ENCODE measurements at regions not wholly inside any gene's neighbourhood (a gene's known extent, or its start where the extent isn't known, plus 50 kb on each side); places are given as distances from the start of the nearest gene placed in this dataset.
"Not testable (repeated sequence)": the region's sequence is repeated elsewhere in the genome, so short reads cannot be mapped to it uniquely, and the experiment has no call there.

DNA sequence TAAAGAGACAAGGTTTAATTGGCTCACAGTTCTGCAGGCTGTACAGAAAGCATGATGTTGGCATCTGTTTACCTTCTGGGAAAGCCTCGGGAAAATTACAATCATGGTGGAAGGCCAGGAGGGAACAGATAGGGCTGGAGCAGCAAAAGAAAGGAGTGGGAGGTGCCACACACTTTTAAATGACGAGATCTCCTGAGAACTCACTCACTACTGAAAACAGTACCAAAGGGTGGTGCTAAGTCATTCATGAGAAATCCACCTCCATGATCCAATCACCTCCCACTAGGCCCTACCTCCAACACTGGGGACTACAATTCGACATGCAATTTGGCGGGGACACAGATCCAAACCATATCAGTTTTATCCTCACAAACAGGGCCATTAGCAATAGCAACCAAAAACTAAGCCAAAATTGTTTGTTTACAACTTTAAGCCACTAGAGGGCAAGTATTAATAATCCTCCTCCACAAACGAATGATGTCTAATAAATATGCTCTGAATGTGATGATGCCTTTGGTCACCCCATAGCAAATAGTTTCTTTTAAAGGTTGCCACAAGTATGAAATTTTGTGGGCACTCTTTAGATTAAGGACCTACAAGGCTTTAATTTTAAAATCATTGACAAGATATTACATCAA is 129.2 kb upstream of the NRBF2 start:
- in situ Hi-C loops (cut with MboI; ENCODE audit: low sequenced_read_pairs), result no loop called here

DNA sequence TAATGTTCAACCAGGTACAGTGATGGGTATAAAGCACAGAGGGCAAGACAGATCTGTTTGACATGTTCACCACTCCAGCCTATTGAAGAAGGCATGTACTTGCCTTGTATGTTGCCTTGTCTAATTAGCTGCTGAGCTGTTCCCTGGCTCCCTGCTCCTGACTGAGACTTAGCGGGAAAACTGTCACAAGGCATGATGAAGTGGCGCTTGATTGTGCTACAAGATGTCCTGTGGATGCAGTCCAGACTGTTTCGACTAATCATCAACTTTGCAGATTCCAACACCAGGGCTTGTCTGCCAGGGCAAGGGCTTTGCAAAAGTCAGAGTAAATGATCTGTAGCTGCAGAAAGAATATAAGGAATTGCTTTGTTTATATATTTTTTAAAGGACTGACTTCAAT is 136.2 kb upstream of the NRBF2 start:
- in situ Hi-C loops (cut with MboI; ENCODE audit: low sequenced_read_pairs), result no loop called here

DNA sequence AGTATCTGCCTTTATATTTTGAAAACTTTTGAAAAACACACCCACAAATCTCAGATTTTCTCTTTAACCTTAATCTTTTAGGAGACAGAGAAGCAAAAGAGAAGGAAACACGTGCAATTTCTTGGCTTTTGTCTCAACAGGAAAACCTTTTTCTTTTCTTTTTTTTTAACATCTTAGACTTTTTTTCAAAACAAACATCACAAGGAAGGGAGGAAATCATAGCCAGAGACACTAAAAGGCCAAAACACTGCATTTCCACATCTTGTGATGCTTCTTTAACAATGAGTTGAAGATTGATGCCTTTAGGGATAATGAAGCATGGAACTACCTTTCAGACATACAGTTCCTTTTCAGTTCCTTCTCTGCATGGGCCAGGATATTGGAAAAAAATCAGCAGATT is 136.6 kb upstream of the NRBF2 start:
- in situ Hi-C loops (cut with MboI; ENCODE audit: low sequenced_read_pairs), result no loop called here

GRCh38 chr10:62993121-62993520 is 140.0 kb upstream of the NRBF2 start:
- in situ Hi-C loops (cut with MboI; ENCODE audit: low sequenced_read_pairs), result no loop called here

GRCh38 chr10:62992145-62992721 is 140.9 kb upstream of the NRBF2 start:
- in situ Hi-C loops (cut with MboI; ENCODE audit: low sequenced_read_pairs), result no loop called here

- in situ Hi-C loops (cut with MboI; ENCODE audit: low sequenced_read_pairs), result no loop called here
Observed at GRCh38 chr10:62990126-62990525, 143.0 kb upstream of the NRBF2 start.

DNA sequence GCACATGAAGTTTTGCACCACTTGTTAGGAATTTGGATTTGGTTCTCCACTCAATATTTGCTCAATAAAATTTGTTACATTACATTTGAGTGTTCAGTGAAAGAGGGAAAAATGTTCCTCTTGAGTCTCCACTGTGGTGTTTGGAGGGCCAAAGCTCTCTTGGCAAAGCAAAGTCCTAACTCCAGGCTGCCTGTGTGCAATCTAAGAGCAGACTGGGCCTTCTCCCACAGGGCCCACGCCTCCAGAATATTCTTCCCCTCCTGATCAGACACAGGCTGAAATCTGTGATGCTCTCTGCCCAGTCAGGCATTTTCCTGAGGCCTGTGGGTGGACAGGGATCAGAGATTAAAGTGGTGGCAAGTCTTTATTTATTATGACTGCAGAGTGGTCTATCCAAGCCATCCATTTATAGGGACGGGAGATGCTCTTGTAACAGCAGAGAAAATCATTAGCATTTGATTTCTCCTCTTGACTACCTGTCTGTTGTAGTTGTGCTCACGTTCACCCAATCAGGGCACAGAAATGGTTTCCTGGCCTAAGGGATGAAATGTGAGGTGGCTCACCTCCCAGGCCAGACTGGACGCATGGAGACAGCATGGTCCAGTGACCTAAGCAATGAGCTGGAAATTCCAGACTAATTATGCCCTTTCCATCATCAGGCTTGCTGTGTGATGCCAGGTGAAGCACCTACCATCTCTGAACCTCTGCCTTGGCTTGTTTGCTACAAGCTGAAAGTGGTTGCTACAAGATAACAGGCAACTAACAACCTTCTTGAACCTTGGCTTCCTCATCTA is 147.1 kb upstream of the NRBF2 start:
- in situ Hi-C loops (cut with MboI; ENCODE audit: low sequenced_read_pairs), result no loop called here

DNA sequence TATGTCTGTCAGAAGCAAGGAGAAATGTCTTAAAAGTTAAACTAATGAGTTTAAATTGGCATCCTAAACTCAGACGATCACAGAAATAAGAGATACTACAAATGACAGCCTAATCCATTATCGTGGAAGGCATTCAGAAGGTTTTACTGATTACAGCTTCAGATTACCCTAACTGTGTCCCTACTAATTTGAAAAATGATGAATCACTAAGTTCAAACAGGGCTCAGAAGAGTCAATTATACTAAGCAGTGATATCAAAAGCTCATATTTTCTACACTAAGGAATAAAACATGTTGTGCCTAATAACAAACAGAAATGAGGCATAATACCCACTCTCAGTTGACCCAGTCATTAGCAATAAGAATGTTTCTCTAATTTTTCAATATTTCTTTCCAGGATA is 152.0 kb upstream of the NRBF2 start:
- in situ Hi-C loops (cut with MboI; ENCODE audit: low sequenced_read_pairs), result no loop called here

GRCh38 chr10:62980687-62981086 is 152.4 kb upstream of the NRBF2 start:
- in situ Hi-C loops (cut with MboI; ENCODE audit: low sequenced_read_pairs), result no loop called here

GRCh38 chr10:62979921-62980320 is 153.2 kb upstream of the NRBF2 start:
- in situ Hi-C loops (cut with MboI; ENCODE audit: low sequenced_read_pairs), result no loop called here

GRCh38 chr10:62978482-62978881 is 154.6 kb upstream of the NRBF2 start:
- in situ Hi-C loops (cut with MboI; ENCODE audit: low sequenced_read_pairs), result no loop called here

DNA sequence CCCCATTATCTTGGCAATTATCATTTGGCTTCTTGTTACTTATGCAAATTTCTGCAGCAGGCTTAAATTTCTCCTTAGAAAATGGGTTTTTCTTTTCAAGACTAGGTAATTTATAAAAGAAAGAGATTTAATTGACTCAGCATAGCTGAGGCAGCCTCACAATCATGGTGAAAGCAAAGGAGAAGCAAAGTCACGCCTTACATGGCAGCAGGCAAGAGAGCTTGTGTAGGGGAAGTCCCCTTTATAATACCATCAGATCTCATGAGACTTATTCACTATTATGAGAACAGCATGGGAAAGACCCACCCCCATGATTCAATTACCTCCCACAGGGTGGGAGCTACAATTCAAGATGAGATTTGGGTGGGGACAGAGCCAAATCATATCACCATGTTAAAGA is 158.3 kb upstream of the NRBF2 start:
- in situ Hi-C loops (cut with MboI; ENCODE audit: low sequenced_read_pairs), result not testable (repeated sequence)

- in situ Hi-C loops (cut with MboI; ENCODE audit: low sequenced_read_pairs), result no loop called here
Observed at GRCh38 chr10:62972103-62972502, 155.9 kb upstream of the EGR2 start.

GRCh38 chr10:62964026-62964425 is 147.9 kb upstream of the EGR2 start:
- in situ Hi-C loops (cut with MboI; ENCODE audit: low sequenced_read_pairs), result no loop called here

GRCh38 chr10:62961951-62962523 is 145.9 kb upstream of the EGR2 start:
- in situ Hi-C loops (cut with MboI; ENCODE audit: low sequenced_read_pairs), result no loop called here

GRCh38 chr10:62960416-62960815 is 144.2 kb upstream of the EGR2 start:
- in situ Hi-C loops (cut with MboI; ENCODE audit: low sequenced_read_pairs), result no loop called here

GRCh38 chr10:62959553-62959952 is 143.4 kb upstream of the EGR2 start:
- in situ Hi-C loops (cut with MboI; ENCODE audit: low sequenced_read_pairs), result no loop called here

DNA sequence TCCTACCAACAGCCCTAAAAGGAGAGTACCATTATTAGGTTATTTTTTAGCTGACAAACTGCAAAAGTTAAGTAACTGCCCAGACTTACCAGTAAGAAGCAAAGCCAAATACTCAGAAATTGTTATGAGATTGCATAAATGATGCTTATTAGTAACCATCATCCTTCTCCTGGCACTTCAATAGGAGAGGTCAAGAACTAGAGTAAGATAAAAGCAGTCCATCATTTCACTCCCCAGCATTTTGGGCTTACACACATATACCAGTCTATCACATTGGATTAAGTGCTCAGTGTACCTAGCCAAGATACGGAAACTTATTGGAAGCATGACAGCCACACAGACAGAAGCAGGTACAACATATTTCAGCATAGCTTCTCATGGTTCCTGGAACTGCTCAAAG is 142.8 kb upstream of the EGR2 start:
- in situ Hi-C loops (cut with MboI; ENCODE audit: low sequenced_read_pairs), result no loop called here

- in situ Hi-C loops (cut with MboI; ENCODE audit: low sequenced_read_pairs), result no loop called here
Observed at GRCh38 chr10:62946278-62946677, 130.1 kb upstream of the EGR2 start.

DNA sequence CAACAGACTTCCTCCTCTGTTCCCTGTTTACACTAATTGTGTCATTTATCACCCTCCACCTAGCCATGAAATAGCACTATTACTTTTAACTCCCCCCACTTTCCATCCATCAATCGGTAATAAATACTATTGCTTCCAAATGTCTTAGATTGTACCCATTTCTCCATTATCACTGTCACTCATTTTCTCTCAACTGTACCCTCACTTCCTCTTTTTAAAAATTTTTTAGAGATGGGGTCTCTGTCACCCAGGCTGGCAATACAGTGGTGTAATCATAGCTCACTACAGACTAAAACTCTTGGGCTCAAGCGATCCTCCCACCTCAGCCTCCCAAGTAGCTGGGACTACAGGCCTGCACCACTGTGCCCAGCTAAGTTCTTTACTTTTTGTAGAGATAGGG is 123.5 kb upstream of the EGR2 start:
- in situ Hi-C loops (cut with MboI; ENCODE audit: low sequenced_read_pairs), result no loop called here

- in situ Hi-C loops (cut with MboI; ENCODE audit: low sequenced_read_pairs), result no loop called here
Observed at GRCh38 chr10:62938672-62939071, 122.5 kb upstream of the EGR2 start.

DNA sequence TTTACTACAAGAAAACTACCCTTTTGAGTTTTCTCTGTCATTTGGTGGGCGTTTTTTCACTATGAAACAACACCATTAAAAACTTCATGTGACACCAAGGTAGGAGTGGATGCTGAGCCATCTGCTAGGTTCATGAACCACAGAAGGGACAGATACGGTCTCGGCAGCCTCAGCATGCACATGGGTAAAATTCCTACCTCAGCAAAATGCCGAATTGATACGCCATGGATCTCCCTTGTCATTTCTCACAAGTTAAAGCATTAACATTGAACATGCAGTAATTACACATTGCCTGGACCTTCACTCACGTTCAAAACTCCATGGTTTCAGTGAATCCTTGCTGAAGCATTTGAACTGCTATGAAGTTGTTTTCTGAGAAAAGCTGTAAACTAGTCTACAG is 121.5 kb upstream of the EGR2 start:
- in situ Hi-C loops (cut with MboI; ENCODE audit: low sequenced_read_pairs), result no loop called here

All from HL-60/S4 treated with retinoic acid at 250 ng/mL for 4 days and 3 days (cell line).